Brain microvascular endothelial cell (primary cell): ENCODE measurements at regions not wholly inside any gene's neighbourhood (a gene's known extent, or its start where the extent isn't known, plus 50 kb on each side); places are given as distances from the start of the nearest gene placed in this dataset.

Experiments
- DNase-seq: peaks from one replicate; pipeline ENCODE4 v3.0.0-alpha.2; 2020
- H3K27ac ChIP-seq: fragments of 250-450 bp; sonication (Bioruptor Pico); 2 replicates; pipeline ENCODE4 v1.5.1; 2020; ENCODE audit warnings: mild to moderate bottlenecking, moderate library complexity
- H3K27me3 ChIP-seq: fragments of 250-450 bp; sonication (Bioruptor Pico); replicated peaks from 2 replicates; pipeline ENCODE4 v1.5.1; 2020; ENCODE audit warnings: mild to moderate bottlenecking
- H3K36me3 ChIP-seq: fragments of 250-450 bp; sonication (Bioruptor Pico); replicated peaks from 2 replicates; pipeline ENCODE4 v1.5.1; 2020; ENCODE audit warnings: mild to moderate bottlenecking
- H3K4me3 ChIP-seq: 2 replicates; pipeline ENCODE4 v1.5.1; 2011; ENCODE audit warnings: low read depth, mild to moderate bottlenecking, control low read depth, low read length, moderate library complexity
- in situ Hi-C: cut with HindIII; loops from 2 replicates; pipeline ENCODE4 v1.10.0; 2017; ENCODE audit warnings: low sequenced_read_pairs, low pct_ligation_motif_present
- TF ChIP-seq, protein P1 (sequence below): IDR thresholded peaks from 2 replicates; pipeline ENCODE4 v1.5.1; 2011; ENCODE audit warnings: low read depth, mild to moderate bottlenecking, moderate library complexity, low read length, control low read depth, inconsistent platforms; ENCODE audit errors: missing control alignments

DNA sequence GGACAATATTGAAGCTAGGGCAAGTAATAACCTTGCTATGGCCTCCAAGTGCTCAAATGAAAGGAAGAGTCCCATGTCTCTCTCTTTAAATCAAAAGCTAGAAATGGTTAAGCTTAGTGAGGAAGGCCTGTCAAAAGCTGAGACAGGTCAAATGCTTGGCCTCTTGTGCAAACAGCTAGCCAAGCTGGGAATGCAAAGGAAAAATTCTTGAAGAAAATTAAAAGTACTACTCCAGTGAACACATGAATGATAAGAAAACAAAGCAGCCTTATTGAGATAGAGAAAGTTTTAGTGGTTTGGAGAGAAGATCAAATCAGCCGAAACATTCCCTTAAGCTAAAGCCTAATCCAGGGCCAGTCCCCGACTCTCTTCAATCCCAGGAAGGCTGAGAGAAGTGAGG lies 84.1 kb upstream of the PLEKHA5 start:
- in situ Hi-C loops, result no loop called here

DNA sequence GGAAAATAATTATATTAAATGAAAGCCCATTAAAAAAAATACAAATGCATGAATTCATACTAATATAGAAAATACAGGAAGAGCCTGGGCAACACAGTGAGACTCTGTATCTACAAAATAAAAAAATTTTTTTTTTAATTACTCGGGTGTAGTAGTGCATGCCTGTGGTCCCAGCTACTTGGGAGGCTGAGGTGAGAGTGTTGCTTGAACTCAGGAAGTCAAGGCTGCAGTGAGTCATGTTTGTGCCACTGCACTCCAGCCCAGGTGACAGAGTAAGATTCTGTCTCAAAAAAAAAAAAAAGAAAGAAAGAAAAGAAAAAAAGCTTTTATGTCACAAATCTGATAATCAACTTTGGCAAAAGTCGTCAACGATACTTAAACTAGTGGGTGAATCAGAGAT lies 80.6 kb upstream of the PLEKHA5 start:
- H3K36me3 ChIP-seq, result no peaks in the 10 kb centered on the region
- no peak overlapping the region for H3K4me3 ChIP-seq
- TF ChIP-seq, protein P1, sequence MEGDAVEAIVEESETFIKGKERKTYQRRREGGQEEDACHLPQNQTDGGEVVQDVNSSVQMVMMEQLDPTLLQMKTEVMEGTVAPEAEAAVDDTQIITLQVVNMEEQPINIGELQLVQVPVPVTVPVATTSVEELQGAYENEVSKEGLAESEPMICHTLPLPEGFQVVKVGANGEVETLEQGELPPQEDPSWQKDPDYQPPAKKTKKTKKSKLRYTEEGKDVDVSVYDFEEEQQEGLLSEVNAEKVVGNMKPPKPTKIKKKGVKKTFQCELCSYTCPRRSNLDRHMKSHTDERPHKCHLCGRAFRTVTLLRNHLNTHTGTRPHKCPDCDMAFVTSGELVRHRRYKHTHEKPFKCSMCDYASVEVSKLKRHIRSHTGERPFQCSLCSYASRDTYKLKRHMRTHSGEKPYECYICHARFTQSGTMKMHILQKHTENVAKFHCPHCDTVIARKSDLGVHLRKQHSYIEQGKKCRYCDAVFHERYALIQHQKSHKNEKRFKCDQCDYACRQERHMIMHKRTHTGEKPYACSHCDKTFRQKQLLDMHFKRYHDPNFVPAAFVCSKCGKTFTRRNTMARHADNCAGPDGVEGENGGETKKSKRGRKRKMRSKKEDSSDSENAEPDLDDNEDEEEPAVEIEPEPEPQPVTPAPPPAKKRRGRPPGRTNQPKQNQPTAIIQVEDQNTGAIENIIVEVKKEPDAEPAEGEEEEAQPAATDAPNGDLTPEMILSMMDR, result no peak
- H3K27ac ChIP-seq, result no peak overlapping the region
- in situ Hi-C loops, result no loop called here
- DNase-seq, result peak; percentile 19
- H3K27me3 ChIP-seq, result no peaks in the 10 kb centered on the region

More for the DNA sequence above, 84.1 kb upstream of the PLEKHA5 start:
- Histone ChIP-seq H3K27me3 (no peaks in the 10 kb centered on the region), H3K36me3 (no peaks in the 10 kb centered on the region), H3K27ac (no peak overlapping the region), H3K4me3 (no peak overlapping the region)
- DNase-seq, result peak; percentile 14
- TF ChIP-seq, protein P1, result no peak

- Histone ChIP-seq H3K4me3 (no peak overlapping the region), H3K36me3 (no peaks in the 10 kb centered on the region), H3K27me3 (no peaks in the 10 kb centered on the region), H3K27ac (no peak overlapping the region)
- in situ Hi-C loops, result no loop called here
- TF ChIP-seq, protein P1, result no peak
- no peak for DNase-seq
These were observed 76.8 kb upstream of the PLEKHA5 start for GRCh38 chr12:19052689-19053088.

DNA sequence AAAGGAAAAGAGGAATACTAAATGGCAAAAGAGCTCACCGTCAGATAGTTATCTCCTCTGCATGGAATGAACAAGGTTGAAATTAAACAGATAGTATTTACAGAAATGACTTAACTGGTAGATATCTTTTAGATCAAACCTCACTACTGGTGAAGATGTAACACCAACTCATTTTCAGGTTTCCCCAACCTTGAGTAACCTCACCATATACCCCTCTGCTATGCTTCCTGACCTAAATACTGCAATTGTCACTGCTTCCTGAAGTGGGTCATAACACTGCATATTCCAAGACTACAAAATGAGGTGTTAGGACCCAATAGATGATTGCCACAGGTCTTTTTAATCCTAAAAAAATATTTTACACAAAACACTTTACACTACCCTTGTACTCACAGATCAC lies 76.3 kb upstream of the PLEKHA5 start:
- Histone ChIP-seq H3K36me3 (no peaks in the 10 kb centered on the region), H3K27me3 (no peaks in the 10 kb centered on the region), H3K27ac (no peak overlapping the region), H3K4me3 (no peak overlapping the region)
- in situ Hi-C loops, result no loop called here
- DNase-seq, result no peak
- TF ChIP-seq, protein P1, result no peak

- in situ Hi-C loops, result no loop called here
- H3K27ac ChIP-seq, result no peak overlapping the region
- no peaks in the 10 kb centered on the region for H3K27me3 ChIP-seq
- H3K36me3 ChIP-seq, result no peaks in the 10 kb centered on the region
- no peak for DNase-seq
- TF ChIP-seq, protein P1, result no peak
- H3K4me3 ChIP-seq, result no peak overlapping the region
These were observed 75.5 kb upstream of the PLEKHA5 start for GRCh38 chr12:19054035-19054434.

DNA sequence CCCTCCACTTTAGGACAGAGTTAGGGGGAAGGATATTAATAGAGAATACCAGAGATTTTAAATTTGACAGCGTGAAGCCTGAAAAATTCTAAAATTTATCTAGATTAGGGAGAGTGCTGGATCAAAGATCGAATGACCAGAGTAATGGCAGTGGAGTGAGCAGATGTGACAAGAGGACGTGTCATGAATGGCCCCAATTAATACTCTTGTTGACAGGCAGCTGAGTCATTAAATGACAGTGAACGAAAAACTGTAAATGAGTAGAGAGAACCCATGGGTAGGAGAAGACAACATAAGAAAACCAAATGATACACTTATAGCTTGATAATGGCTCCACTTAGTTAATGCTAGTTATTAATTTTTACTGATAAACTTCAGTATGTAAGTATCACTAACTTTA lies 73.9 kb upstream of the PLEKHA5 start:
- in situ Hi-C loops, result no loop called here
- Histone ChIP-seq H3K27ac (no peak overlapping the region), H3K4me3 (no peak overlapping the region), H3K27me3 (no peaks in the 10 kb centered on the region), H3K36me3 (no peaks in the 10 kb centered on the region)
- DNase-seq, result no peak
- TF ChIP-seq, protein P1, result no peak
